Peyer's patch (tissue), 4 donors: ENCODE measurements at regions not wholly inside any gene's neighbourhood (a gene's known extent, or its start where the extent isn't known, plus 50 kb on each side); places are given as distances from the start of the nearest gene placed in this dataset.

Experiments
- DNase-seq, 3 donors: peaks; one replicate each; pipeline ENCODE4 v3.0.0-alpha.2; 2017 to 2019
- H3K27ac ChIP-seq, 4 donors: fragments of 200-600 bp; sonication (generic); one replicate each; pipeline ENCODE4 v1.5.1; 2016 to 2019
- H3K27me3 ChIP-seq, 2 donors: fragments of 200-600 bp; sonication (generic); one replicate each; pipeline ENCODE4 v1.5.1; 2019
- H3K36me3 ChIP-seq, 3 donors: fragments of 200-600 bp; sonication (generic); one replicate each; pipeline ENCODE4 v1.5.1; 2016 to 2019
- H3K4me1 ChIP-seq, 4 donors: fragments of 200-600 bp; sonication (generic); one replicate each; pipeline ENCODE4 v1.5.1; 2016 to 2019
- H3K4me3 ChIP-seq, 4 donors: fragments of 200-600 bp; sonication (generic); 1 replicate in 3 of 4; 2 replicates in 1 of 4; pipeline ENCODE4 v1.5.1; 2016 to 2019; ENCODE audit warnings: mild to moderate bottlenecking in 1 of 4
- H3K9me3 ChIP-seq, 4 donors: fragments of 200-600 bp; sonication (generic); one replicate each; pipeline ENCODE4 v1.5.1; 2016 to 2019; ENCODE audit warnings: mild to moderate bottlenecking in 1 of 4
- CTCF ChIP-seq, 6 experiments: fragments of 450-650 bp in 4 of 6; fragments of 200-600 bp in 2 of 6; sonication (generic) in 1 of 6; IDR thresholded peaks; one replicate each; pipeline ENCODE4 v1.5.1; 2017 to 2019; ENCODE audit warnings: antibody characterized with exemption in 6 of 6, mild to moderate bottlenecking in 3 of 6, moderate library complexity in 1 of 6
- POLR2A ChIP-seq, 2 donors: fragments of 450-650 bp; IDR thresholded peaks; one replicate each; pipeline ENCODE4 v1.5.1; 2017; ENCODE audit warnings: antibody characterized with exemption in 2 of 2, mild to moderate bottlenecking in 2 of 2, moderate library complexity in 2 of 2

- no peaks in the 10 kb centered on the region for H3K9me3 ChIP-seq
- TF ChIP-seq POLR2A (IDR thresholded peaks at IDR 0.05) (no peak), CTCF (IDR thresholded peaks at IDR 0.05) (no peak)
- H3K27me3 ChIP-seq: peaks cover 0 to 12% of the 10 kb centered on the region in 2 donors
- H3K4me3 ChIP-seq: no peak overlapping the region
- DNase-seq: no peak
- no peaks in the 10 kb centered on the region for H3K36me3 ChIP-seq
- peaks cover 0 to 14% (median 0%) of the 10 kb centered on the region in 4 donors for H3K4me1 ChIP-seq
- no peak overlapping the region for H3K27ac ChIP-seq
Observed at GRCh38 chr1:18555036-18555435, 74.3 kb downstream of the KLHDC7A start.

- no peak overlapping the region for H3K27ac ChIP-seq
- H3K9me3 ChIP-seq: no peaks in the 10 kb centered on the region
- H3K4me3 ChIP-seq: no peak overlapping the region
- peaks cover 0 to 12% of the 10 kb centered on the region in 2 donors for H3K27me3 ChIP-seq
- no peak for DNase-seq
- no peaks in the 10 kb centered on the region for H3K36me3 ChIP-seq
- TF ChIP-seq CTCF (IDR thresholded peaks at IDR 0.05): peak in 2 of 6 experiments; percentile 15 to 34
- no peak for TF ChIP-seq POLR2A (IDR thresholded peaks at IDR 0.05)
- H3K4me1 ChIP-seq: peaks cover 0 to 14% (median 0%) of the 10 kb centered on the region in 4 donors
Observed at GRCh38 chr1:18556364-18556763, 74.3 kb upstream of the PAX7 start.

GRCh38 chr1:18557621-18558465 is 72.8 kb upstream of the PAX7 start:
- peaks cover 0 to 14% (median 0%) of the 10 kb centered on the region in 4 donors for H3K4me1 ChIP-seq
- peak in 1 of 3 donors; percentile 58 for DNase-seq
- H3K27ac ChIP-seq: no peak overlapping the region
- peaks cover 0 to 12% of the 10 kb centered on the region in 2 donors for H3K27me3 ChIP-seq
- no peak overlapping the region for H3K4me3 ChIP-seq
- no peaks in the 10 kb centered on the region for H3K36me3 ChIP-seq
- TF ChIP-seq CTCF (IDR thresholded peaks at IDR 0.05) (no peak), POLR2A (IDR thresholded peaks at IDR 0.05) (no peak)
- H3K9me3 ChIP-seq: no peaks in the 10 kb centered on the region

GRCh38 chr1:18560692-18561091 is 70.0 kb upstream of the PAX7 start:
- H3K4me3 ChIP-seq: no peak overlapping the region
- H3K27me3 ChIP-seq: peaks cover 0 to 12% of the 10 kb centered on the region in 2 donors
- DNase-seq: no peak
- no peak overlapping the region for H3K27ac ChIP-seq
- no peaks in the 10 kb centered on the region for H3K9me3 ChIP-seq
- no peak for TF ChIP-seq CTCF (IDR thresholded peaks at IDR 0.05)
- TF ChIP-seq POLR2A (IDR thresholded peaks at IDR 0.05): no peak
- no peaks in the 10 kb centered on the region for H3K36me3 ChIP-seq
- peaks cover 0 to 14% (median 0%) of the 10 kb centered on the region in 4 donors for H3K4me1 ChIP-seq

GRCh38 chr1:18561967-18562366 is 68.7 kb upstream of the PAX7 start:
- no peaks in the 10 kb centered on the region for H3K9me3 ChIP-seq
- H3K36me3 ChIP-seq: no peaks in the 10 kb centered on the region
- H3K4me1 ChIP-seq: peaks cover 0 to 14% (median 0%) of the 10 kb centered on the region in 4 donors
- H3K4me3 ChIP-seq: no peak overlapping the region
- no peak for DNase-seq
- peaks cover 0 to 11% of the 10 kb centered on the region in 2 donors for H3K27me3 ChIP-seq
- TF ChIP-seq CTCF (IDR thresholded peaks at IDR 0.05): no peak
- TF ChIP-seq POLR2A (IDR thresholded peaks at IDR 0.05): no peak
- H3K27ac ChIP-seq: no peak overlapping the region
